ENCODE measurements at regions not wholly inside any gene's neighbourhood (a gene's known extent, or its start where the extent isn't known, plus 50 kb on each side); places are given as distances from the start of the nearest gene placed in this dataset.

- DNase-seq (ENCODE audit: low spot score) = no peak
Measured at GRCh38 chr11:116558504-116559211, 214.1 kb downstream of the BUD13 start.

- DNase-seq (ENCODE audit: low spot score) = no peak
Measured at GRCh38 chr11:116557282-116557681, 215.5 kb downstream of the BUD13 start.

DNA sequence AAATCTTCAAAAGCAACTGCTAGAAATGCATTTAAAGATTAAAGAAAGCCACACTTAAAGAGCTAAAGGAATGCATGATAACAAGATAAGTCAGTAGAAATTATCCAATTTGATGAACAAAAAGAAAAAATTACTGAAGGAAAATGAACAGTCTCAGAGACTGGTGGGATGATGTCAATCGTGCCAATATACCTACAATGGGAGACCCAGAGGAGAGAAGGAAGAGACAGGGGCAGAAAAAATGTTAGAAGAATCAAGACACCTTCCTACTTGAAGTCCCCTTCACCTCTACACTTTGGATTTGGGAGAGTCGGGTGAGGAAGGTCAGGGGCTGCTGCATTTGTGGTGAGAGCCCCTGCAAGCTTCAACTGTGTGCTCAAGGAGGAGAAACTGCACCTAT is 216.3 kb downstream of the BUD13 start:
- DNase-seq (ENCODE audit: low spot score) = no peak

GRCh38 chr11:116553482-116553881 is 219.3 kb downstream of the BUD13 start:
- no peak for DNase-seq (ENCODE audit: low spot score)

- DNase-seq (ENCODE audit: low spot score) = no peak
Measured at GRCh38 chr11:116551576-116551975, 221.2 kb downstream of the BUD13 start.

DNA sequence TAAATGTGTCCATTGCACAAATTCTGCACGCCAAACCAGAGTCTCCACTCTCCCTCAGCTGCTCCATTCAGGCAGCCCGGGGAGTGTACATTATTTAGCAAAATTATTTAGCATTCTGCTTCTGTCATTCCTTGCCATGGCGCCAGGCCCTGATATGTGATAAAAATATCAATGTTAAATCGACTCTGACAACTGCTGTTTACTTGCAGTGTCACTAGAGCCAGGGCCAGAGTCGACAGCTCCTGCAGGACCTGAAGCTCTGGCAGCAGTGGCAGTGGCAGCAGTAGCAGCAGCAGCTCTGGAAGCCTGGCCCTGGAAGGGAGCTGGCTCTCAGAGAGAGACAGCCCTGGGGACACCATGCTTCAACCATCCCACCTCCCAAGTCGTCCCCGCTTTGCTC is 224.5 kb downstream of the BUD13 start:
- DNase-seq (ENCODE audit: low spot score) = no peak

DNA sequence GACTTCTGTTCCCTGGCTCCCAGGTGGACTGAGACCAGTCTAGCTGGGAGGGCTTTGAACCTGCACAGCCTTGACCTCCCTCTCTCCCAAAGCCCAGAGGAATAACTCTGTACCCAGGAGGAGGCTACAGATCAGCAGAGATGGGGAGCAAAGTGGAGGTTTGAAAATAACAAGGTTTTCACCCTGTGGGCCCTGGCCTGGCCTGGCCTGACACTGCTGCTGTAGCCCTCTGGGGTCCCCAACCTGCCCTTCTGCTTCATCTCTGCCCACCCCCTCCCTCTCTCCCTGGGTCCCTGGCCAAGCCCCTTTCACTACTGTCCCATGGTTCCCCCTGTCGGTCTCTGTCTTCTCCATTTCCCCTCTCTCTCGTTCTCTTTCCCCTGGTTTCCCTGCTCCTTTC is 225.2 kb downstream of the BUD13 start:
- no peak for DNase-seq (ENCODE audit: low spot score)

DNA sequence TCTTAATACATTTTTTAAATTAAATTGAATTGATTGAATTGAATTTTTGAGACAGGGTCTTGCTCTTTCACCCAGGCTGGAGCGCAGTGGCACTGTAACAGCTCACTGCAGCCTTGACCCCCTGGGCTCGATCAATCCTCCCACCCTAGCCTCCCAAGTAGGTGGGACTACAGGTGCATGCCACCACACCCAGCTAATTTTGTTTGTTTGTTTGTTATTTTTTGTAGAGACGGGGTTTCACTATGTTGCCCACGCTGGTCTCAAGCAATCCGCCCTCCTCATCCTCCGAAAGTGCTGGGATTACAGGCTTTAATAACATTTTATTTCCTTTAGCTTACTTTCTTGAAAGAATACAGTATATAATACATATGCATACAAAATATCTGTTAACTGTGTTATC is 226.9 kb downstream of the BUD13 start:
- no peak for DNase-seq (ENCODE audit: low spot score)

DNA sequence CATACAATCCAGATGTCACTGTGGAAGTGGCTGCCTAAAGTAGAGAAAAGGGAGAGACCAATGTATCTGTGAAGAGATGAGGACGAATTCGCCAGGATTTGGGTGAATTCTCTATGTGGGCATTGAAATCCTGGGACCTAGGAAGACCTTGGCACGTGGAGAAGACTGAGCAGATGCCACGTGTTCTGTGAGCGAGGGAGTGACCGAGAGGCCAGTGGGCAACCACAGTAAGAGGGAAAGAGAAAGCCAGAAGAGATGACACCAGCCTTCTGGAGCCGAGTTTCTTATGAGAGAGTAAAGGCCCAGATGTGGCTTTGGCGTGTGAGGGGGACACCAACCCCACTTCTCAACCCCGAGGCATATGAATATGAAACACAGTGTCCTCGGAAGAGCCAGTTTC is 228.1 kb downstream of the BUD13 start:
- no peak for DNase-seq (ENCODE audit: low spot score)

DNA sequence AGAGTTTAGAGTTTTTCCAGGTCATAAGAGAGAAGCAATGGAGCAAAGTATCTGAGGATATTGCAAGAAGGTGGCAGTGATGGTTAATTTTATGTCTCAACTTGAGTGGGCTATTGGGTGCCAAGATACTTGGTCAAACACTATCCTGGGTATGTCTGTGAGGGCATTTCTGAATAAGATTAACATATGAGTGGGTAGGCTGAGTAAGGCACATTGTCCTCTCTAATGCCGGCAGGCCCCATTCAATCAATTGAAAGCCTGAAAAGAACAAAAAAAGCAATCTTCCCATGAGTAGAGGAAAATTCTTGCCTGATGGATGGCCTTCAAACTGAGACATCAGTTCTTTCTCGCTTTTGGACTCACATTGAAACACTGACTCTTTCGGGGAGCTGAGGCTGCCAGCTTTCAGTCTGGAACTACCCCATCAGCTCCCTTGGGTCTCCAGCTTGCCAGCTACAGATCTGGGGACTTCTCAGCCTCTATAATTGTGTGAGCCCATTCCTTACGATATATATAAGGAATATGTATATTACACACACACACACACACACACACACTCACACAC is 228.8 kb downstream of the BUD13 start:
- no peak for DNase-seq (ENCODE audit: low spot score)

DNA sequence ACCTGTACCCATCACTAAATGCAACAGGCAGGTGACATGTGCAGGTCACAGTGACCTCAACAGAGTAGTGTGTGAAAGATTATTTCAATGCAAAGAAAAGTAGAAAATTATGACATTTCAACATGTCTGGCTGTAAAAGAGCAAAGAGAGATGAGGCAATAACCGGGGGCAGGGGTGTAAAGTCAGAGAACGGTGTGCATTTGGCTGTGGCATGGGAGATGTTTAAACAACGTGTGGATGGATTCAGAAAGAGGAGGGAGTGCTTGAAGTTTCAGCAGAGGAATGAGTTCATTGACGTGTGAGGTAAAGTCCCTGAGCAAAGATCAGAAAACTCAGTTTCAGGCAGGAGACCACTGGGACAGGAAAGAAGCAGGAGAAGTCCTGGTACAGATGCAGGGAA is 229.7 kb downstream of the BUD13 start:
- no peak for DNase-seq (ENCODE audit: low spot score)

GRCh38 chr11:116542406-116542805 is 230.4 kb downstream of the BUD13 start:
- DNase-seq (ENCODE audit: low spot score) = no peak

DNA sequence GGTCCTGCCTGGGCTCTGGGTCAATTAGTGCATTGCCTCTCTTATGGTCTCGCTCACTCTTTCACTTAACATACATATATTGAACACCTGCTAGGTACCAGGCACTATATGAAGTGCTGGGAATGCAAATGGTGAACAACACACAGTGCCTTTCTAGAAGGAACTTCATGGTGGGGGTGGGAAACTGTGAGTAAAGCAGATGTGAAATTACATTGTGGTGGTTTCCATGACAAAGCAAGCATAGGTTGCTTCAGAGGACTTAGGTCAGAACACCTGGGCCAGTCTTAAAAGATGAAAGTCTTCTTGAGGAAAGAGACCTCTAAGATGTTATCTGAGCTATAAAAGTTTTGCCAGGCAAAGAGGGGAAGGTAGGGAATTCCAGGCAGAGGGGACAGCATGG is 231.3 kb downstream of the BUD13 start:
- no peak for DNase-seq (ENCODE audit: low spot score)

DNA sequence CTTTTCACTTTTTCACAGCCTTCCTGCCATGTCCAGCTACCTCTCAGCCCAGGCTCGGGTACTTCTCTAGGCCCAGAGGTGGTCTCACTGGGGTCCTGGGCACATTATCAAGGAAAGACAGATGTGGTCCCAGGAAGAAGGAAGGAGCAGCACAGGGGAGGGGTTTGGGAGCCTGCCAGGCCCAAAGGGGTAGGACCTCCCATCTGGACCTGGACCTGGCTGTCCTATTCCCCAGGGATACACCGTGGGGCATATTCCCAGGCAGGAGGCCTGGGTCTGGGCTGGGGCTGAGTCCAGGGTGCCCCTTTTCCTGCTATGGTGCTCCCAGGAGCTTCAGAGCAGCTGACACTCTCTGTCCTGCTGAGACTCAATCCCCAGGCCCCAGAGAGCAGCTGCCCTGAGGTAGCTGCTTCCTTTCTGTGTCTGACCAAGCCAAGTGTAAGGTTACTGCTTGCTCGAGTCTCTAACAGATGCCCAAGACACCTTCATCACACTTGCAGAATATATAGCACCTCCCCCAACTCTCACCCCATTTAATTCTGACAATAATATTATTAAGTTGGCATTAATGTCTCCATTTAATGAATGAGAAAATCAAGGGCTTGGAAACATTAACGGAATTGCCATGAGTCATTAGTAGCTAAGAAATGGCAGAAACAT is 232.0 kb downstream of the BUD13 start:
- DNase-seq (ENCODE audit: low spot score) = no peak

- no peak for DNase-seq (ENCODE audit: low spot score)
Measured at GRCh38 chr11:116539836-116540418, 232.9 kb downstream of the BUD13 start.

GRCh38 chr11:116539211-116539610 is 233.6 kb downstream of the BUD13 start:
- no peak for DNase-seq (ENCODE audit: low spot score)

- no peak for DNase-seq (ENCODE audit: low spot score)
Measured at GRCh38 chr11:116538677-116539076, 234.1 kb downstream of the BUD13 start.

- DNase-seq (ENCODE audit: low spot score) = no peak
Measured at GRCh38 chr11:116537709-116538108, 235.1 kb downstream of the BUD13 start.

- no peak for DNase-seq (ENCODE audit: low spot score)
Measured at GRCh38 chr11:116537121-116537520, 235.7 kb downstream of the BUD13 start.

- DNase-seq (ENCODE audit: low spot score) = no peak
Measured at GRCh38 chr11:116536416-116536815, 236.4 kb downstream of the BUD13 start.

DNA sequence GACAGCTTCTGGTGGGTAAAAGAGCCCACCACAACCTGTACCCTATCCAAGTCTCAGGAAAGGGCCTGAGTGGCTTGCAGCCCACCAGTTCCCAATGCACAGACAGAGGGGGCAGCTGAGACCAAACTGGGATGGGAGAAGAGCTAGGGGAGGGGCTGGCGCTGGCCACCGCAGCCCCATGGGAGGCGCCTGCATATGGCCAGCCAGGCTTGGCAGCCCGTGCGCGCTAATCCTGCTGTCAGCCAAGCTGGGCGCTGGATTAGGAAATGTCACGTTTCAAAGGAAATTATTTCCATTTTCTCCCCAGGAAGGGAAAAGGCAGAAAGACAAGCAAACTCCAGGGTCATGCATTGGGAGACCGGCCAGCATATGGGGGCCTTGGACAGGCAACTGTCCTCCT is 236.8 kb downstream of the BUD13 start:
- DNase-seq (ENCODE audit: low spot score) = no peak

GRCh38 chr11:116535120-116535519 is 237.7 kb downstream of the BUD13 start:
- no peak for DNase-seq (ENCODE audit: low spot score)
